HCT116 (cell line): ENCODE measurements at regions not wholly inside any gene's neighbourhood (a gene's known extent, or its start where the extent isn't known, plus 50 kb on each side); places are given as distances from the start of the nearest gene placed in this dataset.
"Not testable (repeated sequence)": the region's sequence is repeated elsewhere in the genome, so short reads cannot be mapped to it uniquely, and the experiment has no call there.

ENCODE experiments used
- ATAC-seq: fragments of 200-7000 bp; cut with Tn5 transposase; 2 replicates; pipeline ENCODE4 v1.9.1; 2020; ENCODE audit warnings: mild to moderate bottlenecking, moderate library complexity
- BruUV-seq: library from RNA; stranded (reverse); fragments of 400-500 nt; replicated peaks from 2 replicates; lab custom pipeline; 2021; lab: Mats Ljungman, UMichigan
- CTCF ChIA-PET: fragments of 300-600 bp; sonication (Branson Sonifier 250); formaldehyde crosslinking; loops from one replicate; lab custom pipeline; 2021; ENCODE audit warnings: antibody characterized with exemption; lab: Charles Lee
- POLR2A ChIA-PET: fragments of 300-600, 350-600 bp; sonication (Branson Sonifier 250); formaldehyde crosslinking; loops from one replicate; lab custom pipeline; 2021; ENCODE audit warnings: antibody characterized with exemption; lab: Charles Lee
- RAD21 ChIA-PET, 2 experiments: fragments of 300-600 bp; sonication (Branson Sonifier 250); formaldehyde crosslinking; loops; one replicate each; lab custom pipeline; 2023; ENCODE audit warnings: low total read pairs in 2 of 2; ENCODE audit not compliant: uncharacterized antibody in 2 of 2, unreplicated experiment in 2 of 2, low non-redundant PET in 1 of 2; lab: Charles Lee
- DNase-seq: peaks from one replicate; pipeline ENCODE4 v3.0.0-alpha.2; 2010; ENCODE audit warnings: low read depth, low spot score
- H2AFZ ChIP-seq: fragments of 200-600 bp; shearing (Covaris generic), sonication (generic); 2 replicates; pipeline ENCODE4 v1.6.1; 2017; ENCODE audit warnings: low read depth, mixed run types, mixed read lengths, antibody characterized with exemption, low read length; ENCODE audit not compliant: poor library complexity, severe bottlenecking
- H3K27ac ChIP-seq: 2 replicates; pipeline ENCODE4 v1.5.1; 2012; ENCODE audit warnings: low read depth, low read length
- H3K27me3 ChIP-seq: fragments of 200-600 bp; sonication (generic); 2 replicates; pipeline ENCODE4 v1.6.1; 2016; ENCODE audit warnings: mixed run types, low read length, mixed read lengths; ENCODE audit not compliant: insufficient read depth
- H3K36me3 ChIP-seq, 2 experiments: fragments of 200-500 bp in 1 of 2; fragments of 200-600 bp in 1 of 2; sonication (Bioruptor generic) in 1 of 2; sonication (generic) in 1 of 2; 2 replicates each; pipeline versions ENCODE4 v1.5.1 to v1.6.1; 2014 to 2016; ENCODE audit warnings: low read length in 2 of 2, inconsistent platforms in 1 of 2, mixed read lengths in 1 of 2, mixed run types in 1 of 2; ENCODE audit not compliant: insufficient read depth in 2 of 2, control insufficient read depth in 1 of 2
- H3K4me1 ChIP-seq, 2 experiments: fragments of 200-600 bp in 1 of 2; sonication (generic) in 1 of 2; 2 replicates each; pipeline versions ENCODE4 v1.5.1 to v1.6.1; 2012 to 2017; ENCODE audit warnings: low read length in 2 of 2, inconsistent platforms in 1 of 2, mild to moderate bottlenecking in 1 of 2, mixed read lengths in 1 of 2, mixed run types in 1 of 2, moderate library complexity in 1 of 2; ENCODE audit not compliant: insufficient read depth in 2 of 2, control insufficient read depth in 1 of 2
- H3K4me2 ChIP-seq: fragments of 200-600 bp; sonication (generic); 2 replicates; pipeline ENCODE4 v1.6.1; 2017; ENCODE audit warnings: mixed run types, low read length, mixed read lengths
- H3K4me3 ChIP-seq, 2 experiments: fragments of 200-600 bp in 1 of 2; sonication (generic) in 1 of 2; replicated peaks in 1 of 2; 2 replicates each; pipeline ENCODE4 v1.5.1; 2011 to 2016; ENCODE audit warnings: low read length in 2 of 2, control low read depth in 1 of 2, low read depth in 1 of 2, mild to moderate bottlenecking in 1 of 2, mixed read lengths in 1 of 2, mixed run types in 1 of 2
- H3K79me2 ChIP-seq: fragments of 200-600 bp; sonication (generic); 2 replicates; pipeline ENCODE4 v1.6.1; 2017; ENCODE audit warnings: mild to moderate bottlenecking, mixed run types, low read length, moderate library complexity, mixed read lengths; ENCODE audit not compliant: insufficient read depth
- H3K9ac ChIP-seq: fragments of 200-600 bp; sonication (generic); 2 replicates; pipeline ENCODE4 v1.6.1; 2016; ENCODE audit warnings: low read length, mixed read lengths
- H3K9me2 ChIP-seq: fragments of 200-600 bp; sonication (generic), shearing (Covaris generic); 2 replicates; pipeline ENCODE4 v1.6.1; 2017; ENCODE audit warnings: mixed run types, mild to moderate bottlenecking, moderate library complexity; ENCODE audit not compliant: insufficient read depth
- H3K9me3 ChIP-seq, 2 experiments: fragments of 200-500 bp in 1 of 2; fragments of 200-600 bp in 1 of 2; sonication (Bioruptor generic) in 1 of 2; sonication (generic) in 1 of 2; 2 replicates each; pipeline ENCODE4 v1.6.1; 2014 to 2017; ENCODE audit warnings: low read length in 2 of 2, mixed read lengths in 2 of 2, inconsistent platforms in 1 of 2, low read depth in 1 of 2, mild to moderate bottlenecking in 1 of 2, mixed run types in 1 of 2, moderate library complexity in 1 of 2; ENCODE audit not compliant: control insufficient read depth in 1 of 2, insufficient read depth in 1 of 2
- H4K20me1 ChIP-seq: fragments of 200-600 bp; sonication (generic), shearing (Covaris generic); 2 replicates; pipeline ENCODE4 v1.6.1; 2017; ENCODE audit warnings: mixed run types, mild to moderate bottlenecking, moderate library complexity; ENCODE audit not compliant: insufficient read depth
- CEBPB ChIP-seq: IDR thresholded peaks from 2 replicates; pipeline ENCODE4 v1.6.1; 2012; ENCODE audit warnings: low read depth
- CTCF ChIP-seq, 3 experiments: fragments of 200-600 bp in 1 of 3; sonication (generic) in 1 of 3; IDR thresholded peaks in 2 of 3; conservative IDR thresholded peaks in 1 of 3; 2 replicates each; pipeline ENCODE4 v1.5.1; 2012 to 2017; ENCODE audit warnings: low read depth in 2 of 3, low read length in 2 of 3, antibody characterized with exemption in 1 of 3, borderline replicate concordance in 1 of 3, control low read depth in 1 of 3, mild to moderate bottlenecking in 1 of 3, mixed read lengths in 1 of 3, mixed run types in 1 of 3, moderate library complexity in 1 of 3; ENCODE audit not compliant: insufficient read depth in 1 of 3
- EGR1 ChIP-seq: IDR thresholded peaks from 2 replicates; pipeline ENCODE4 v1.6.1; 2012; ENCODE audit warnings: low read depth
- EZH2phosphoT487 ChIP-seq: fragments of 200-600 bp; IDR thresholded peaks from 2 replicates; pipeline ENCODE4 v1.6.1; 2018; ENCODE audit warnings: antibody characterized with exemption, borderline replicate concordance
- MAX ChIP-seq: IDR thresholded peaks from 2 replicates; pipeline ENCODE4 v1.6.1; 2012
- POLR2AphosphoS5 ChIP-seq: IDR thresholded peaks from 2 replicates; pipeline ENCODE4 v1.6.1; 2011; ENCODE audit warnings: mild to moderate bottlenecking, low read depth, low read length, moderate library complexity
- RAD21 ChIP-seq: IDR thresholded peaks from 2 replicates; pipeline ENCODE4 v1.6.1; 2012; ENCODE audit warnings: low read depth, mild to moderate bottlenecking
- TCF7L2 ChIP-seq: IDR thresholded peaks from 2 replicates; pipeline ENCODE4 v1.7.0; 2011; ENCODE audit warnings: borderline replicate concordance, inconsistent platforms; ENCODE audit not compliant: insufficient read depth, insufficient read length; ENCODE audit errors: extremely low read depth
- ZFX ChIP-seq: fragments of 450-650 bp; IDR thresholded peaks from 2 replicates; pipeline ENCODE4 v1.6.1; 2017
- intact Hi-C: fragments of 100-400 bp; cut with micrococcal nuclease; formaldehyde crosslinking; loops from 2 replicates; pipeline ENCODE4 v1.10.0; 2022

GRCh38 chr20:53652859-53653517, 59.3 kb upstream of the ZNF217 start:
- DNase-seq, result no peak
- Histone ChIP-seq H3K9ac (no peak overlapping the region), H3K27me3 (no peaks in the 10 kb centered on the region), H3K4me2 (peak overlapping the region; percentile 39; the same call in 1 of the 2 replicates), H3K9me3 (no peaks in the 10 kb centered on the region), H2AFZ (peak overlapping the region; percentile 56), H3K4me1 (peaks cover 10 to 20% of the 10 kb centered on the region in 2 experiments)
- intact Hi-C loops, result no loop called here
- CTCF ChIA-PET, result no interaction called here
- no peak for TF ChIP-seq CTCF (IDR thresholded peaks at IDR 0.05 in 2 of 3, conservative IDR thresholded peaks at IDR 0.05 in 1 of 3; ENCODE audit: borderline replicate concordance in 1 of 3, insufficient read depth in 1 of 3, low read depth in 2 of 3, low read length in 2 of 3)
- no peak for TF ChIP-seq RAD21
- TF ChIP-seq MAX, result no peak
- TF ChIP-seq, all 23 proteins: peak for 0
- RAD21 ChIA-PET, result no interaction called here
- Histone ChIP-seq H3K27ac (no peak overlapping the region), H3K4me3 (no peak overlapping the region), H3K9me2 (no peaks in the 10 kb centered on the region), H3K79me2 (no peaks in the 10 kb centered on the region), H4K20me1 (no peaks in the 10 kb centered on the region), H3K36me3 (no peaks in the 10 kb centered on the region)
- POLR2A ChIA-PET, result interaction anchor here (1.0 kb wide), 1 partner anchor 35 kb away, joined by 3 read pairs; no protein-coding TSS in a partner anchor
- no peak for ATAC-seq
- BruUV-seq, result no TSS peak

- CTCF ChIA-PET, result interaction anchor here (1.0 kb wide), 1 partner anchor 9 kb away, joined by 3 read pairs; no protein-coding TSS in a partner anchor
- Histone ChIP-seq H2AFZ (peak overlapping the region; percentile 56), H3K79me2 (no peaks in the 10 kb centered on the region), H4K20me1 (no peaks in the 10 kb centered on the region), H3K27ac (no peak overlapping the region), H3K36me3 (no peaks in the 10 kb centered on the region), H3K4me3 (no peak overlapping the region), H3K9me3 (no peaks in the 10 kb centered on the region), H3K9ac (no peak overlapping the region), H3K9me2 (no peaks in the 10 kb centered on the region), H3K4me1 (peaks cover 10 to 20% of the 10 kb centered on the region in 2 experiments), H3K27me3 (no peaks in the 10 kb centered on the region), H3K4me2 (peak overlapping the region; percentile 39)
- ATAC-seq (no peak), DNase-seq (no peak)
- POLR2A ChIA-PET, result interaction anchor here (1.0 to 1.4 kb wide), 2 partner anchors 10 to 36 kb away, joined by 3 to 5 read pairs; no protein-coding TSS in a partner anchor
- no TSS peak for BruUV-seq
- RAD21 ChIA-PET, result no interaction called here
- intact Hi-C loops, result no loop called here
- TF ChIP-seq EGR1 (no peak), CEBPB (peak; percentile 68), TCF7L2 (no peak), MAX (no peak), POLR2AphosphoS5 (no peak), ZFX (no peak), EZH2phosphoT487 (no peak)
Observed at GRCh38 chr20:53652090-53652858, 58.6 kb upstream of the ZNF217 start.

- H3K9me3 ChIP-seq, POLR2A ChIA-PET, ATAC-seq, RAD21 ChIA-PET, H3K36me3 ChIP-seq, H3K4me2 ChIP-seq, H3K9ac ChIP-seq, H2AFZ ChIP-seq, BruUV-seq, H3K27me3 ChIP-seq, H4K20me1 ChIP-seq, CTCF ChIA-PET, H3K27ac ChIP-seq, H3K4me3 ChIP-seq, H3K79me2 ChIP-seq, DNase-seq, H3K9me2 ChIP-seq, intact Hi-C loops: not testable (repeated sequence)
- H3K4me1 ChIP-seq, result peaks cover 10 to 12% of the 10 kb centered on the region in 2 experiments
Observed at GRCh38 chr20:53649493-53649892, 55.9 kb upstream of the ZNF217 start.
